ENCODE measurements at regions not wholly inside any gene's neighbourhood (a gene's known extent, or its start where the extent isn't known, plus 50 kb on each side); places are given as distances from the start of the nearest gene placed in this dataset.
"Not testable (repeated sequence)": the region's sequence is repeated elsewhere in the genome, so short reads cannot be mapped to it uniquely, and the experiment has no call there.

DNA sequence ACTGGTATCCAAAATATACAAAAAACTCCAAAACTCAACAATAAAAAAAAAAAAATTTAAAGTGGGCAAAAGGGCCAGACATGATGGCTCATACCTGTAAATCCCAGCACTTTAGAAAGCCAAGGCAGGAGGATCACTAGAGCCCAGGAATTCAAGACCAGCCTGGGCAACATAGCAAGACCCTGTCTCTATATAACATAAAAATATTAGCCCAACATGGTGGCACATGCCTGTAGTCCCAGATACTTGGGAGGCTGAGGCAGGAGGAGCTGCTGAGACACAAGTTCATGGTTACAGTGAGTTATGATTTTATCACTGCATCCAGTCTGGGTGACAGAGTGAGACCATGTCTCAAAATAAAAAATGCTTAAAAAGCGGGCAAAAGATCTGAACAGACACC, 121.0 kb upstream of the BEND6 start:
- 86 to 100% (median 95%) methylated on average over 1 of the region's 1 CpG for WGBS, 5 donors
- no peak for DNase-seq
- intact Hi-C loops (cut with DNase I; ENCODE audit: low total_unique reads) = no loop called here
- H3K27me3 ChIP-seq = peaks cover 0 to 4% (median 0%) of the 10 kb centered on the region in 3 donors
- no peak overlapping the region for H3K27ac ChIP-seq
- no peak overlapping the region for H3K4me3 ChIP-seq
- H3K36me3 ChIP-seq = no peaks in the 10 kb centered on the region
- H3K9me3 ChIP-seq = no peaks in the 10 kb centered on the region
- TF ChIP-seq POLR2AphosphoS5 (IDR thresholded peaks at IDR 0.05) = no peak
- TF ChIP-seq CTCF (IDR thresholded peaks at IDR 0.05) = no peak
- no peak for TF ChIP-seq EP300 (IDR thresholded peaks at IDR 0.05)
- TF ChIP-seq POLR2A (IDR thresholded peaks at IDR 0.05) = no peak
- peaks cover 0 to 4% (median 0%) of the 10 kb centered on the region in 4 donors for H3K4me1 ChIP-seq

DNA sequence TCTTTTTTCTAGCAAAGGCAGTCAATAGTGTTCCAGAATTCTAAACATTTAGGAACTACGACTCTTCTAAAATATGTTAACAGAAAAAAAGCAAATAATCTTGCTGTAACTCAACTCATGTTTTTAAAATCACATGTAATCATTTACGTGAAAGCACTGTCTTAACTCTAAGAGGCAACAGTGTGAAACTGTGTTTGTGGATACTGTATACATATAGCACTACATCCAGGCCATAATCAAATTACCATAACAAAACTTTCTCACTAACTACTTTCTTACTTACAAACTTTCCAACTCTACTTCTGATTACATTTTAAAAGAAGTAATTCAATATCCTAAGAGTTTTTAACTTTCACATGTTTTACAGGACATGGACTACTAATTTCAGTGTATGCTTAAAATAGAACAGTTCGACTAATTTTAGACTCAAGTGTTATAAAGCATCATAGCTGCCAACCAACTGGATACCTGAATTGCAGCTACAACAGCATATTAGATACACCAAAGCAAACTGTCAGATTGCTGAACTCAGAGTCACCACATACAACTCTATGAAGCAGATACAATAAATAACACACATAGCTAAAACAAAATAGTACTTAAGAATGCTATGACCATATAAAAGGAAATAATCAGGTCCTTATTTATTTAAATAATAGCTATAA, 121.6 kb upstream of the BEND6 start:
- intact Hi-C loops (cut with DNase I; ENCODE audit: low total_unique reads) = no loop called here
- peaks cover 0 to 3% (median 0%) of the 10 kb centered on the region in 3 donors for H3K27me3 ChIP-seq
- no peak overlapping the region for H3K4me3 ChIP-seq
- 70 to 82% (median 73%) methylated on average over 3 of the region's 3 CpGs for WGBS, 5 donors
- no peaks in the 10 kb centered on the region for H3K36me3 ChIP-seq
- no peak for DNase-seq
- TF ChIP-seq POLR2A (IDR thresholded peaks at IDR 0.05) (no peak), EP300 (IDR thresholded peaks at IDR 0.05) (no peak)
- peaks cover 0 to 4% (median 1%) of the 10 kb centered on the region in 4 donors for H3K4me1 ChIP-seq
- no peak overlapping the region for H3K27ac ChIP-seq
- H3K9me3 ChIP-seq = no peaks in the 10 kb centered on the region

DNA sequence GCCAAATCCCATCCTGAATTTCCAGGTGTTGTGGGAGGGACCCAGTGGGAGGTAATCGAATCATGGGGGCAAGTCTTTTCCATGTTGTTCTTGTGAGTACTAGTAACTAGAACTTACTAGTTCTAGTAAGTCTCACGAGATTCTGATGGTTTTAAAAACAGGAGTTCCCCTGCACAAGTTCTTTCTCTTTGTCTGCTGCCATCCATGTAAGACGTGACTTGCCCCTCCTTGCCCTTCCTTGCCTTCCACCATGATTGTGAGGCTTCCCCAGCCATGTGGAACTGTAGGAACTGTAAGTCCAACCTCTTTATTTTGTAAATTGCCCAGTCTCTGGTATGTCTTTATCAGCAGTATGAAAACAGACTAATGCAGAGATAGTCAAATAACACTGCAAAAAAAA, 122.7 kb upstream of the BEND6 start:
- Histone ChIP-seq H3K4me3 (no peak overlapping the region), H3K27ac (no peak overlapping the region), H3K9me3 (no peaks in the 10 kb centered on the region), H3K27me3 (no peaks in the 10 kb centered on the region), H3K36me3 (no peaks in the 10 kb centered on the region), H3K4me1 (peaks cover 0 to 4% (median 2%) of the 10 kb centered on the region in 4 donors)
- no peak for TF ChIP-seq EP300 (IDR thresholded peaks at IDR 0.05)
- TF ChIP-seq POLR2AphosphoS5 (IDR thresholded peaks at IDR 0.05) = no peak
- no peak for TF ChIP-seq POLR2A (IDR thresholded peaks at IDR 0.05)
- no peak for TF ChIP-seq CTCF (IDR thresholded peaks at IDR 0.05)
- DNase-seq = no peak
- WGBS, 5 donors = 70 to 87% (median 85%) methylated on average over 3 of the region's 3 CpGs
- intact Hi-C loops (cut with DNase I; ENCODE audit: low total_unique reads) = no loop called here

GRCh38 chr6:56831334-56831733, 123.6 kb upstream of the BEND6 start:
- TF ChIP-seq EP300 (IDR thresholded peaks at IDR 0.05) = no peak
- TF ChIP-seq CTCF (IDR thresholded peaks at IDR 0.05) = no peak
- no peak for TF ChIP-seq POLR2A (IDR thresholded peaks at IDR 0.05)
- Histone ChIP-seq H3K4me3 (no peak overlapping the region), H3K27me3 (no peaks in the 10 kb centered on the region), H3K27ac (no peak overlapping the region), H3K4me1 (peaks cover 0 to 4% (median 2%) of the 10 kb centered on the region in 4 donors), H3K36me3 (no peaks in the 10 kb centered on the region), H3K9me3 (no peaks in the 10 kb centered on the region)
- no peak for DNase-seq
- WGBS, 5 donors = 72 to 89% (median 86%) methylated on average over 2 of the region's 2 CpGs
- intact Hi-C loops (cut with DNase I; ENCODE audit: low total_unique reads) = no loop called here

DNA sequence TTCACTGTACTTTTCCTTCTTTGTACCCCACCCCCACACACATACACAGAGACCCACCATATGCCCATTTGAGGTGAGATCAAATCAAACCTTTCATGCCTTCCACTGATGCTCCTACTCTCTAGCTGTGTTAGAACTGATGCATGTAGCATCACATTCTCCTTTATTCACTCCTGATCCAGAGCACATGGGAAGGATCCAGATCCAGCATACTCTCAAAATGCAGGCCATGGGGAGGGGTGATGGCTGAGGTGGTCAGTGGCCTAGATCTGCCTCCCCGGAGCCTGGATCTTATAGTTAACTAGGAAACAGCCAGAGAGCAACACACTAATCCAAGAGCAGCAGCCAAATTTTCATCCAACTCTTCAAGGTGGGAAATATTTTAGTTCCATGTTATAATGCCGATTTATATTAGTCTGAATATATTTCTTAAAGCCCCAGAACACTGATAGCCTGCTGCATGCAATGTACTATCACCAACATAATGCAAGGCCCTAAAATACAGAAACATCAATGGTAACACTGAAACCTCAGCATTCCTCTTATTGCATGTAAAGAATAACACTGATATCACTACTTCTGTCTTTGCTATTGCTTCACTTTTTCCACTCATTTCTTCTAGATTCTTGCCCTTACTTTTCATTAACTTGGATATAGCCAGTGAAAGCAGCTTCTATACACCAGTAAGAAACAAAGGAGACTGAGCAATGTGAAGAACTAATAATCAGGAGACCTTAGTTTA, 126.8 kb upstream of the BEND6 start:
- DNase-seq = no peak
- H3K4me3 ChIP-seq = no peak overlapping the region
- H3K27ac ChIP-seq = no peak overlapping the region
- no peaks in the 10 kb centered on the region for H3K27me3 ChIP-seq
- TF ChIP-seq CTCF (IDR thresholded peaks at IDR 0.05) (no peak), EP300 (IDR thresholded peaks at IDR 0.05) (no peak), POLR2AphosphoS5 (IDR thresholded peaks at IDR 0.05) (no peak), POLR2A (IDR thresholded peaks at IDR 0.05) (no peak)
- H3K9me3 ChIP-seq = no peaks in the 10 kb centered on the region
- no peaks in the 10 kb centered on the region for H3K36me3 ChIP-seq
- H3K4me1 ChIP-seq = peaks cover 0 to 4% (median 2%) of the 10 kb centered on the region in 4 donors
- intact Hi-C loops (cut with DNase I; ENCODE audit: low total_unique reads) = no loop called here
- 66 to 91% (median 89%) methylated on average over 2 of the region's 2 CpGs for WGBS, 5 donors

DNA sequence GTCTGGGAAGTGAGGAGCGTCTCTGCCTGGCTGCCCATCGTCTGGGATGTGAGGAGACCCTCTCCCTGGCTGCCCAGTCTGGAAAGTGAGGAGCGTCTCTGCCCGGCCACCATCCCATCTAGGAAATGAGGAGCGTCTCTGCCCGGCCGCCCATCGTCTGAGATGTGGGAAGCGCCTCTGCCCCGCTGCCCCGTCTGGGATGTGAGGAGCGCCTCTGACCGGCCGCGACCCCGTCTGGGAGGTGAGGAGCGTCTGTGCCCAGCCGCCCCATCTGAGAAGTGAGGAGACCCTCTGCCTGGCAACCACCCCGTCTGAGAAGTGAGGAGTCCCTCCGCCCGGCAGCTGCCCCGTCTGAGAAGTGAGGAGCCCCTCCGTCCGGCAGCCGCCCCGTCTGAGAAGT, 130.5 kb upstream of the BEND6 start:
- 91 to 96% (median 94%) methylated on average over 22 to 26 of the region's 26 CpGs for WGBS, 5 donors
- H3K4me3 ChIP-seq; H3K27me3 ChIP-seq; H3K36me3 ChIP-seq; H3K9me3 ChIP-seq; DNase-seq; intact Hi-C loops (cut with DNase I; ENCODE audit: low total_unique reads); H3K27ac ChIP-seq: not testable (repeated sequence)
- H3K4me1 ChIP-seq = peaks cover 0 to 18% (median 3%) of the 10 kb centered on the region in 4 donors
